Suppressor macrophage treated with lipopolysaccharide for 4 hours (primary cell): ENCODE measurements at regions not wholly inside any gene's neighbourhood (a gene's known extent, or its start where the extent isn't known, plus 50 kb on each side); places are given as distances from the start of the nearest gene placed in this dataset.

ENCODE experiments used
- DNase-seq: peaks from one replicate; pipeline ENCODE4 v3.0.0-alpha.2; 2020

GRCh38 chr2:151028691-151029176, 232.9 kb downstream of the RBM43 start:
- no peak for DNase-seq

- DNase-seq = no peak
Measured at GRCh38 chr2:151027151-151027550, 234.5 kb downstream of the RBM43 start.

- no peak for DNase-seq
Measured at GRCh38 chr2:151025816-151026215, 235.8 kb downstream of the RBM43 start.

GRCh38 chr2:151024696-151025251, 236.9 kb downstream of the RBM43 start:
- DNase-seq = no peak

GRCh38 chr2:151021747-151022452, 239.8 kb downstream of the RBM43 start:
- DNase-seq = no peak

- DNase-seq = peak; percentile 60
Measured at GRCh38 chr2:151020411-151020810, 241.3 kb downstream of the RBM43 start.

GRCh38 chr2:151009437-151010175, 252.1 kb downstream of the RBM43 start:
- DNase-seq = no peak

- no peak for DNase-seq
Measured at GRCh38 chr2:151007365-151007764, 254.3 kb downstream of the RBM43 start.

GRCh38 chr2:151002959-151003600, 258.6 kb downstream of the RBM43 start:
- DNase-seq = no peak

- no peak for DNase-seq
Measured at GRCh38 chr2:150997702-150998440, 263.8 kb downstream of the RBM43 start.

- DNase-seq = no peak
Measured at GRCh38 chr2:150997066-150997465, 264.6 kb downstream of the RBM43 start.

GRCh38 chr2:150994076-150994475, 267.6 kb downstream of the RBM43 start:
- DNase-seq = no peak

GRCh38 chr2:150989969-150990368, 271.7 kb downstream of the RBM43 start:
- DNase-seq = no peak

- no peak for DNase-seq
Measured at GRCh38 chr2:150985741-150986140, 275.9 kb downstream of the RBM43 start.

GRCh38 chr2:150983314-150983897, 278.3 kb downstream of the RBM43 start:
- DNase-seq = no peak

GRCh38 chr2:150981826-150982225, 279.8 kb downstream of the RBM43 start:
- DNase-seq = peak; percentile 26

- no peak for DNase-seq
Measured at GRCh38 chr2:150978053-150978452, 283.6 kb downstream of the RBM43 start.

- DNase-seq = no peak
Measured at GRCh38 chr2:150977296-150977695, 284.4 kb downstream of the RBM43 start.

GRCh38 chr2:150976604-150977003, 285.1 kb downstream of the RBM43 start:
- no peak for DNase-seq

GRCh38 chr2:150974864-150975263, 286.8 kb downstream of the RBM43 start:
- no peak for DNase-seq

- DNase-seq = no peak
Measured at GRCh38 chr2:150974234-150974633, 287.4 kb downstream of the RBM43 start.

- no peak for DNase-seq
Measured at GRCh38 chr2:150971910-150972309, 289.8 kb downstream of the RBM43 start.
